GM12878 (cell line): ENCODE measurements at regions not wholly inside any gene's neighbourhood (a gene's known extent, or its start where the extent isn't known, plus 50 kb on each side); places are given as distances from the start of the nearest gene placed in this dataset.

ENCODE experiments used
- BCL11A ChIP-seq: IDR thresholded peaks from 2 replicates; pipeline ENCODE4 v1.6.1; 2011; ENCODE audit warnings: low read depth, low read length
- BMI1 ChIP-seq: fragments of 450-650 bp; IDR thresholded peaks from 2 replicates; pipeline ENCODE4 v1.6.1; 2016; ENCODE audit warnings: mild to moderate bottlenecking, moderate library complexity, borderline replicate concordance
- CEBPZ ChIP-seq: fragments of 150-350 bp; IDR thresholded peaks from 2 replicates; pipeline ENCODE4 v1.6.1; 2016; ENCODE audit warnings: low read depth, low read length
- E2F4 ChIP-seq: IDR thresholded peaks from 2 replicates; pipeline ENCODE4 v1.6.1; 2012; ENCODE audit warnings: low read depth, low read length, improper control_type of control experiment
- HDAC6 ChIP-seq: fragments of 200-600 bp; sonication (generic); IDR thresholded peaks from one replicate; pipeline ENCODE4 v1.8.0; 2017; ENCODE audit warnings: antibody characterized with exemption; ENCODE audit not compliant: unreplicated experiment
- NKRF ChIP-seq: fragments of 450-650 bp; conservative IDR thresholded peaks from 2 replicates; pipeline ENCODE4 v1.6.1; 2017; ENCODE audit warnings: mild to moderate bottlenecking, moderate library complexity
- PAX5 ChIP-seq: IDR thresholded peaks from 2 replicates; pipeline ENCODE4 v1.6.1; 2011; ENCODE audit warnings: low read depth, low read length, borderline replicate concordance
- PKNOX1 ChIP-seq: fragments of 450-650 bp; IDR thresholded peaks from 2 replicates; pipeline ENCODE4 v1.6.1; 2016; ENCODE audit warnings: mild to moderate bottlenecking
- POLR2A ChIP-seq: IDR thresholded peaks from 2 replicates; pipeline ENCODE4 v1.6.1; 2011; ENCODE audit warnings: low read depth, mild to moderate bottlenecking, low read length
- PRDM15 ChIP-seq: fragments of 450-650 bp; formaldehyde crosslinking; IDR thresholded peaks from 2 replicates; pipeline ENCODE4 v1.4.0; 2020; ENCODE audit warnings: mild to moderate bottlenecking, moderate library complexity
- SIX5 ChIP-seq: IDR thresholded peaks from 2 replicates; pipeline ENCODE4 v1.6.1; 2011; ENCODE audit warnings: mild to moderate bottlenecking, low read depth, low read length, moderate library complexity; ENCODE audit not compliant: severe bottlenecking
- SMAD5 ChIP-seq: IDR thresholded peaks from 2 replicates; pipeline ENCODE4 v1.6.1; 2016; ENCODE audit warnings: antibody characterized with exemption, low read depth
- SMC3 ChIP-seq: IDR thresholded peaks from 2 replicates; pipeline ENCODE4 v1.6.1; 2011; ENCODE audit warnings: low read length, improper control_type of control experiment, borderline replicate concordance
- TAF1 ChIP-seq: IDR thresholded peaks from 2 replicates; pipeline ENCODE4 v1.6.1; 2011; ENCODE audit warnings: mild to moderate bottlenecking, low read depth, low read length, borderline replicate concordance
- USF1 ChIP-seq: IDR thresholded peaks from 2 replicates; pipeline ENCODE4 v1.6.1; 2011; ENCODE audit warnings: borderline replicate concordance, low read depth, mild to moderate bottlenecking, moderate library complexity, mixed read lengths, low read length; ENCODE audit not compliant: insufficient read depth; ENCODE audit errors: extremely low read length
- ZNF207 ChIP-seq: fragments of 450-650 bp; IDR thresholded peaks from 2 replicates; pipeline ENCODE4 v1.6.1; 2014; ENCODE audit warnings: antibody characterized with exemption, mild to moderate bottlenecking, borderline replicate concordance
- ZNF622 ChIP-seq: fragments of 450-650 bp; IDR thresholded peaks from 2 replicates; pipeline ENCODE4 v1.6.1; 2017; ENCODE audit warnings: mild to moderate bottlenecking, inconsistent platforms

- TF ChIP-seq CEBPZ (no peak), SIX5 (no peak), ZNF207 (no peak), SMAD5 (no peak), PKNOX1 (0 out of 2 replicates have a peak, but pooled peaks have one; percentile 35), BMI1 (no peak), NKRF (0 out of 2 replicates have a peak, but pooled peaks have one; percentile 24), SMC3 (no peak), PRDM15 (CRISPR knock-in tag) (no peak), E2F4 (no peak), POLR2A (no peak), TAF1 (no peak), BCL11A (0 out of 2 replicates have a peak, but pooled peaks have one; percentile 41), PAX5 (no peak), USF1 (no peak), ZNF622 (no peak), HDAC6 (no peak)
These were observed 55.5 kb upstream of the SGK1 start (continued) for GRCh38 chr6:134373282-134373922.
